ENCODE measurements at regions not wholly inside any gene's neighbourhood (a gene's known extent, or its start where the extent isn't known, plus 50 kb on each side); places are given as distances from the start of the nearest gene placed in this dataset.

DNA sequence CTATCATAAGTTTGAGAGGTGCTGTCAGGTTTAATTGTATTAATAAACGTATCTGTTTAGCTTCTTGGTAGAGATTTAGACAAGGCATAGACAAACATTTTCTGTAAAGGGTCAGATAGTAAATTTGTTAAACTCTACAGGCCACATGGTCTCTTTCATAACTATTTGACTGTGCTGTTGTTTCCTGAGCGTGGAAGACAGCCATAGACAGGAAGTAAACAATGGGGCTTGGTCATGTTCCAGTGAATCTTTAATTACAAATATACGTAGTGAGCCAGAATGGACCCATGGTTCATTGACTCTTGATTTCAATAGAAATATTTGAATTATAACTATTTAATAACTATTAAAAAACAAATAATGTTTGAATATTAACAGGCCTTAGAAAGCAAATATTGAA is 451.1 kb downstream of the SH2D4B start:
- Histone ChIP-seq H3K23ac (ENCODE audit: insufficient read length) (no peak overlapping the region), H4K5ac (ENCODE audit: insufficient read length, low read depth, low read length) (no peak overlapping the region), H3K79me2 (ENCODE audit: control insufficient read depth in 1 of 2, insufficient read depth in 2 of 2, low read length in 2 of 2) (no peaks in the 10 kb centered on the region), H3K18ac (ENCODE audit: extremely low read depth, low read length) (no peak overlapping the region), H2AK5ac (ENCODE audit: low read depth, low read length) (no peak overlapping the region), H2AFZ (ENCODE audit: low read length) (no peak overlapping the region), H3K4me1 (replicated peaks in 1 of 4; ENCODE audit: control insufficient read depth in 3 of 4, insufficient read depth in 4 of 4, low read length in 3 of 4) (no peaks in the 10 kb centered on the region), H3K9me3 (ENCODE audit: insufficient read depth in 2 of 2, low read depth in 1 of 2, low read length in 1 of 2) (no peaks in the 10 kb centered on the region), H3K14ac (ENCODE audit: insufficient read length) (no peak overlapping the region), H2BK12ac (ENCODE audit: low read depth, low read length) (no peak overlapping the region), H3K4ac (replicated peaks; ENCODE audit: insufficient read length, low read depth, low read length) (no peak overlapping the region), H2BK5ac (ENCODE audit: low read depth, low read length) (no peak overlapping the region), H3K56ac (replicated peaks; ENCODE audit: insufficient read length, low read depth, low read length) (no peak overlapping the region), H4K91ac (replicated peaks; ENCODE audit: insufficient read length, low read length) (no peak overlapping the region), H4K8ac (ENCODE audit: extremely low read depth, insufficient read depth, low read length) (no peak overlapping the region), H2BK20ac (ENCODE audit: low read length) (no peak overlapping the region), H3K36me3 (ENCODE audit: control insufficient read depth in 2 of 4, insufficient read depth in 4 of 4, low read length in 3 of 4) (no peaks in the 10 kb centered on the region; a peak in 1 of 8 replicates), H3K27ac (ENCODE audit: low read depth, low read length) (no peak overlapping the region), H3K9ac (replicated peaks in 1 of 4; ENCODE audit: extremely low read depth in 1 of 4, low read depth in 3 of 4, low read length in 3 of 4) (no peak overlapping the region), H3K4me2 (ENCODE audit: insufficient read depth in 1 of 2, low read depth in 2 of 2, low read length in 2 of 2) (no peak overlapping the region), H2BK15ac (ENCODE audit: low read length) (no peak overlapping the region), H4K20me1 (replicated peaks in 1 of 2; ENCODE audit: control insufficient read depth in 1 of 2, insufficient read depth in 2 of 2, low read length in 2 of 2) (no peaks in the 10 kb centered on the region), H3K4me3 (ENCODE audit: extremely low read depth in 1 of 4, insufficient read depth in 2 of 4, low read depth in 3 of 4, low read length in 4 of 4) (no peak overlapping the region), H3K79me1 (ENCODE audit: low read depth, low read length) (no peaks in the 10 kb centered on the region), H3K27me3 (replicated peaks in 1 of 4; ENCODE audit: control insufficient read depth in 3 of 4, extremely low read depth in 1 of 4, insufficient read depth in 3 of 4, low read length in 3 of 4) (no peaks in the 10 kb centered on the region), H3K23me2 (ENCODE audit: low read depth, low read length) (no peaks in the 10 kb centered on the region), H2BK120ac (replicated peaks; ENCODE audit: low read depth, low read length) (no peak overlapping the region)
- FAIRE-seq (no peak), DNase-seq (ENCODE audit: low read depth in 1 of 2, low spot score in 2 of 2) (no peak)
- POLR2A ChIA-PET (ENCODE audit: partially characterized antibody): no interaction called here
- 83% methylated on average over 3 of the region's 3 CpGs; no CpG with 5 or more reads in 1 of the 2 experiments for WGBS, 2 experiments (ENCODE audit: extremely low coverage in 1 of 2, insufficient coverage in 1 of 2, insufficient read length in 1 of 2, insufficient replicate concordance in 2 of 2, low coverage in 1 of 2, low lambda C conversion rate in 2 of 2, missing lambda C conversion rate in 1 of 2)
- CTCF ChIA-PET (ENCODE audit: partially characterized antibody): interaction anchor here (1.4 to 1.8 kb wide), 2 partner anchors 8 to 30 kb away, joined by 3 to 6 read pairs; no protein-coding TSS in a partner anchor
- TF ChIP-seq RAD21 (IDR thresholded peaks at IDR 0.05 in 1 of 2, conservative IDR thresholded peaks at IDR 0.05 in 1 of 2; ENCODE audit: low read depth in 2 of 2, low read length in 2 of 2) (no peak), SAP30 (IDR thresholded peaks at IDR 0.05; ENCODE audit: insufficient read depth, insufficient replicate concordance, low read length) (no peak), PHF8 (conservative IDR thresholded peaks at IDR 0.05; ENCODE audit: low read depth, low read length) (no peak), ASH2L (IDR thresholded peaks at IDR 0.05; ENCODE audit: low read length) (no peak), HDAC2 (IDR thresholded peaks at IDR 0.05; ENCODE audit: borderline replicate concordance in 1 of 2, low read depth in 2 of 2, low read length in 2 of 2) (no peak), CBX8 (IDR thresholded peaks at IDR 0.05; ENCODE audit: borderline replicate concordance, low read depth, low read length) (no peak), TAF7 (optimal IDR thresholded peaks at IDR 0.05; ENCODE audit: borderline replicate concordance, low read depth, low read length) (no peak), POU5F1 (IDR thresholded peaks at IDR 0.05; ENCODE audit: low read depth, low read length) (no peak), SIX5 (IDR thresholded peaks at IDR 0.05; ENCODE audit: low read depth, low read length) (no peak), SIRT6 (IDR thresholded peaks at IDR 0.05; ENCODE audit: low read length) (no peak), SUZ12 (IDR thresholded peaks at IDR 0.05; ENCODE audit: low read length) (no peak), KDM5A (IDR thresholded peaks at IDR 0.05; ENCODE audit: low read length) (no peak), FOSL1 (IDR thresholded peaks at IDR 0.05; ENCODE audit: insufficient read depth, low read depth, low read length) (no peak)
- TF ChIP-seq, protein P1, sequence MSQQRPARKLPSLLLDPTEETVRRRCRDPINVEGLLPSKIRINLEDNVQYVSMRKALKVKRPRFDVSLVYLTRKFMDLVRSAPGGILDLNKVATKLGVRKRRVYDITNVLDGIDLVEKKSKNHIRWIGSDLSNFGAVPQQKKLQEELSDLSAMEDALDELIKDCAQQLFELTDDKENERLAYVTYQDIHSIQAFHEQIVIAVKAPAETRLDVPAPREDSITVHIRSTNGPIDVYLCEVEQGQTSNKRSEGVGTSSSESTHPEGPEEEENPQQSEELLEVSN (IDR thresholded peaks at IDR 0.05): no peak
